ENCODE measurements at regions not wholly inside any gene's neighbourhood (a gene's known extent, or its start where the extent isn't known, plus 50 kb on each side); places are given as distances from the start of the nearest gene placed in this dataset.
"Not testable (repeated sequence)": the region's sequence is repeated elsewhere in the genome, so short reads cannot be mapped to it uniquely, and the experiment has no call there.

GRCh38 chr2:210768329-210768910, 212.0 kb downstream of the CPS1 start:
- no peak for DNase-seq
- intact Hi-C loops (cut with DNase I) = no loop called here
- Histone ChIP-seq H3K36me3 (no peaks in the 10 kb centered on the region), H3K27ac (no peak overlapping the region), H3K27me3 (no peaks in the 10 kb centered on the region), H3K9me3 (no peaks in the 10 kb centered on the region), H3K4me3 (no peak overlapping the region), H3K4me1 (no peaks in the 10 kb centered on the region)
- TF ChIP-seq EP300 (IDR thresholded peaks at IDR 0.05) = no peak
- TF ChIP-seq CTCF (IDR thresholded peaks at IDR 0.05) = no peak
- TF ChIP-seq POLR2AphosphoS5 (IDR thresholded peaks at IDR 0.05) = no peak
- no peak for TF ChIP-seq POLR2A (IDR thresholded peaks at IDR 0.05)
- WGBS, 2 donors = 80 to 84% methylated on average over 5 of the region's 5 CpGs

GRCh38 chr2:210776756-210777155, 220.4 kb downstream of the CPS1 start:
- no peaks in the 10 kb centered on the region for H3K27me3 ChIP-seq
- TF ChIP-seq POLR2A (IDR thresholded peaks at IDR 0.05) (no peak), EP300 (IDR thresholded peaks at IDR 0.05) (no peak), POLR2AphosphoS5 (IDR thresholded peaks at IDR 0.05) (no peak), CTCF (IDR thresholded peaks at IDR 0.05) (no peak)
- H3K4me3 ChIP-seq = no peak overlapping the region
- no peaks in the 10 kb centered on the region for H3K4me1 ChIP-seq
- H3K36me3 ChIP-seq = no peaks in the 10 kb centered on the region
- H3K9me3 ChIP-seq = no peaks in the 10 kb centered on the region
- H3K27ac ChIP-seq = no peak overlapping the region
- intact Hi-C loops (cut with DNase I) = no loop called here
- DNase-seq = no peak

GRCh38 chr2:210782222-210782621, 225.8 kb downstream of the CPS1 start:
- no peak overlapping the region for H3K27ac ChIP-seq
- intact Hi-C loops (cut with DNase I) = no loop called here
- no peaks in the 10 kb centered on the region for H3K36me3 ChIP-seq
- no peaks in the 10 kb centered on the region for H3K4me1 ChIP-seq
- no peak overlapping the region for H3K4me3 ChIP-seq
- no peaks in the 10 kb centered on the region for H3K27me3 ChIP-seq
- no peak for DNase-seq
- H3K9me3 ChIP-seq = no peaks in the 10 kb centered on the region
- WGBS, 2 donors = 82 to 84% methylated on average over 3 of the region's 3 CpGs
- TF ChIP-seq CTCF (IDR thresholded peaks at IDR 0.05) = no peak

GRCh38 chr2:210787831-210788230, 231.4 kb downstream of the CPS1 start:
- H3K36me3 ChIP-seq; intact Hi-C loops (cut with DNase I); H3K27ac ChIP-seq; H3K4me1 ChIP-seq; H3K9me3 ChIP-seq; H3K4me3 ChIP-seq; DNase-seq; H3K27me3 ChIP-seq: not testable (repeated sequence)
- WGBS, 2 donors = 86 to 88% methylated on average over 4 of the region's 4 CpGs

GRCh38 chr2:210792000-210792399, 235.6 kb downstream of the CPS1 start:
- Histone ChIP-seq H3K36me3 (no peaks in the 10 kb centered on the region), H3K27ac (no peak overlapping the region), H3K9me3 (no peaks in the 10 kb centered on the region), H3K4me3 (no peak overlapping the region), H3K4me1 (no peaks in the 10 kb centered on the region), H3K27me3 (no peaks in the 10 kb centered on the region)
- DNase-seq = no peak
- TF ChIP-seq CTCF (IDR thresholded peaks at IDR 0.05) (no peak), POLR2A (IDR thresholded peaks at IDR 0.05) (no peak), EP300 (IDR thresholded peaks at IDR 0.05) (no peak), POLR2AphosphoS5 (IDR thresholded peaks at IDR 0.05) (no peak)
- 78% methylated on average over 3 of the region's 3 CpGs for WGBS, 2 donors
- intact Hi-C loops (cut with DNase I) = no loop called here
